ENCODE measurements at regions not wholly inside any gene's neighbourhood (a gene's known extent, or its start where the extent isn't known, plus 50 kb on each side); places are given as distances from the start of the nearest gene placed in this dataset.

- ATAC-seq: no peak
These were observed 51.3 kb upstream of the ODC1 start for GRCh38 chr2:10499275-10499907.

GRCh38 chr2:10498525-10499274, 50.6 kb upstream of the ODC1 start:
- intact Hi-C loops (cut with DNase I): no loop called here
- no peak for ATAC-seq
- DNase-seq (ENCODE audit: missing footprints): no peak

More at GRCh38 chr2:10499275-10499907, 51.3 kb upstream of the ODC1 start:
- no peak for DNase-seq (ENCODE audit: missing footprints)
- intact Hi-C loops (cut with DNase I): no loop called here
